KOPT-K1 (cell line): ENCODE measurements at regions not wholly inside any gene's neighbourhood (a gene's known extent, or its start where the extent isn't known, plus 50 kb on each side); places are given as distances from the start of the nearest gene placed in this dataset.

Experiments
- H3K27ac ChIP-seq: fragments of 200-600 bp; sonication (generic); 2 replicates; pipeline ENCODE4 v1.5.1; 2016; ENCODE audit warnings: antibody characterized with exemption, mild to moderate bottlenecking, low read depth, low read length; ENCODE audit not compliant: poor library complexity, severe bottlenecking
- H3K36me3 ChIP-seq: fragments of 200-600 bp; sonication (generic); 2 replicates; pipeline ENCODE4 v1.5.1; 2017; ENCODE audit warnings: antibody characterized with exemption, mild to moderate bottlenecking, low read length, moderate library complexity; ENCODE audit not compliant: insufficient read depth
- H3K9me3 ChIP-seq: fragments of 200-600 bp; sonication (generic); 2 replicates; pipeline ENCODE4 v1.5.1; 2017; ENCODE audit warnings: antibody characterized with exemption, low read length, mild to moderate bottlenecking; ENCODE audit not compliant: insufficient read depth, poor library complexity, severe bottlenecking

DNA sequence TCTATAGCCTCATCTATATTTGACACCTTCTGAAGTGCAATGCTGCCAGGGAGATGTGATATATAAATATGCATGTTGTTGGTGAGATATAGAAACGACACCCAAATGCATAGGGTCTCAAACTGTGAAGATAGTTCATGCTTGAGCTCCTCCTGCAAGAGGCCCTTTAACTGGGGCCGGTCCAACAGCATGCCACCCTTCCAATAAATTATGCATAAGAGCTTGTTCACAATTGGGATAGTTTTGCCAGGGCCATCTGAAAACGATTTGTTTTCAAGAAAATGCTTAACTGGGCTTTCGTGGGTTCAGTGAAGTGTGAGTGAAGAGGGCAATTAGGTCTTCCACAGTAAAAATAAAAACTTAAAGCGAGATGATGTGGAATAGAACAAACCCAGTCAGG, 424.2 kb upstream of the WWC1 start:
- Histone ChIP-seq H3K9me3 (no peaks in the 10 kb centered on the region), H3K27ac (no peak overlapping the region), H3K36me3 (no peaks in the 10 kb centered on the region)

DNA sequence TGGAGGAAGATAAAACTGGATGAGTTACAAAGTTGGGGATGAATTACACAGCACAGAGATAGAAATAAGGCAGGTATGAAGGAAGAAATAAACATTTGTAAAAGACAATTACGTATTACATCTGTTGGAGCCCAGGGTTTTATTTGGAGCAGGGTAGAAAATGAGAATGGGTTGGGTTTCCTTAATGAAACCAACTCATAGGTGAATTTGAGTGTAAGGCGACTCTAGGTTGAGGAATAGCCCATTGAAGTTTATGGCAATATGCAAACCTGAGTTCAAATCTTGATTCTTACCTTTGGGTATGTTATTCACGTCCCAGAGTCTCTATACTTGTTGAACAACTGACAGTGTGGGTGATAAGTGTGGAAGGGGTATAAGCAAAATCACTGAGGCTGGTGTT, 422.3 kb upstream of the WWC1 start:
- Histone ChIP-seq H3K36me3 (no peaks in the 10 kb centered on the region), H3K27ac (no peak overlapping the region), H3K9me3 (no peaks in the 10 kb centered on the region)

DNA sequence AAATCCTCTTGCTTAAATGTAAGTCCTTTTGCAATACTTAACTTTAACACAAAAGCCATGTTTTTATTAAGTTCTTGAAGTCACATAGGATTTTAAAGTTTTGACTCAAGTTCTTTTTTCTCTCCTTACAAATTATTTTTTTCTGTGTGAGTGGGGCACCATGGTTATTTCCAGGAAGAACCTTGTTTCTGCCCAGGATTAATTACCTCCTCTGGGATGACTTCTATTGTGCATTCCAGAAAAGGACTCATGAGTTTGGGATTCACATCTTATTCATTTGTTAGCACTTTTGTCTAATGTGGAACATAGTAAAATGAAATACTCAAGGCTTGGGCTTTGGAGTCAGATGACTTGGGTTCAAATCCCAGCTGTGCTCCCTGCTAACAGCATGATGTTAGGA, 421.4 kb upstream of the WWC1 start:
- H3K9me3 ChIP-seq: no peaks in the 10 kb centered on the region
- no peaks in the 10 kb centered on the region for H3K36me3 ChIP-seq
- no peak overlapping the region for H3K27ac ChIP-seq

DNA sequence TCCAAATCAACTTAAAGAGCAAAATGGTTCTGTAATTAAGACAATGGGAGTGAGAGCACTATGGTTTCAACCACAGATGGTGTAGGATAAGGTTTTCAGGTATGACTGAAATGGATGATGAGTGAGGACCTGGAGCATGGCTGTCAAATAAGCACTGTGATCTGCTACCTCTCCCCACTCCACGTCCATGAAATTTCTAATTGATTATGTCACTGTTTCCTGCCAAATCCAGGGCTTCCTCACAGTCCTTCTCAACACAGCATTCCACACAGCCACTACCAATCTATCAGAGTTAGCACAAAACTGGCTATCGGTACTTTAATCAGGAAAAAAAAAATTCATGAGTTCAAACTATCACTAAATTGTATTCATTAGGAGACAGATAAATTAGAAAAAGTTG, 420.4 kb upstream of the WWC1 start:
- Histone ChIP-seq H3K36me3 (no peaks in the 10 kb centered on the region), H3K27ac (no peak overlapping the region), H3K9me3 (no peaks in the 10 kb centered on the region)

DNA sequence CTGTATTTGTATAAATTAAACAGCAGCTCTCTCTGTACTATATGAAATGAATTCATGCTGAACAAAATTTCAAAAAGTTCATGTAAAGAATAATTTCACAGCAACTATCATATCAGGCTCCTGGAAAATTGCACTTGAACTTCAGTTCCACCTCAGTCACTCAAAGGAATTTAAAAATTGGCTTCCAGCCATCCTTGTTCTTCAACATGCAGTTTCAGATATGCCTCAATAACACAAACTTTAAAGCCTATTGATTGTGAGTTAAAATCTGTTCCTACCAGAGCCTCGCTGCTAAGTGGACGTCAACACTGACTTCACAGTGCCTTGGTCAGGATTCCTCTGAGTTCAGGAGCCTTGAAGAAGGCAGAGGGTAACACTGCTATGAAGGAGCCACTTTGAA, 418.7 kb upstream of the WWC1 start:
- H3K9me3 ChIP-seq: no peaks in the 10 kb centered on the region
- no peaks in the 10 kb centered on the region for H3K36me3 ChIP-seq
- H3K27ac ChIP-seq: no peak overlapping the region

DNA sequence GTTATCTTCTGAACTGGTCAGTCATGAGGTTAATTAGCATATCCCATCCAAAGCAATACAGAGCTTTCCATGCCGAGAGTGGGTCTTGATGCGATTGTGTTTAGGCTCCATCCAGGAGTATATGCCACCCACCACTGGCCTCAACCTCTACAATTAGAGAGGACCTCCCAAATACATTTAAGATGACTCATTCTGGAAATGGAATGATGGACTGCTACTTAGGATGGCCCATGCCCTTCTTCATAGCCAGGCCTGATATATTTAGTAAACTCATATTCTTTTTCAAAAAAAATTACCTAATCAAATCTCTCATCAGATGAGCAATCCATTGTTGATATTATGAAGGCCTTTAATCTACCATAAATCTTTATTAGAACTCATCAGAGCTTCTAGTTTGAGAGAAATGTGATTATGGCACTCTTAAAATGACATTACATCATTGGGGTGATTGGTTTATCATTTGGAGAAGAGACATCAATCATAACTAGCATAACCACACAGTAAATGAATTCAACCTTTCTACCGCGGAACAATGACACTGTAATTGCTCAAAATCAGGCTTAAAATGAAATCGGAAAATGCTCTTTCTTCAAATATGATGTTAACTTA, 414.2 kb upstream of the WWC1 start:
- no peak overlapping the region for H3K27ac ChIP-seq
- H3K9me3 ChIP-seq: no peaks in the 10 kb centered on the region
- no peaks in the 10 kb centered on the region for H3K36me3 ChIP-seq

DNA sequence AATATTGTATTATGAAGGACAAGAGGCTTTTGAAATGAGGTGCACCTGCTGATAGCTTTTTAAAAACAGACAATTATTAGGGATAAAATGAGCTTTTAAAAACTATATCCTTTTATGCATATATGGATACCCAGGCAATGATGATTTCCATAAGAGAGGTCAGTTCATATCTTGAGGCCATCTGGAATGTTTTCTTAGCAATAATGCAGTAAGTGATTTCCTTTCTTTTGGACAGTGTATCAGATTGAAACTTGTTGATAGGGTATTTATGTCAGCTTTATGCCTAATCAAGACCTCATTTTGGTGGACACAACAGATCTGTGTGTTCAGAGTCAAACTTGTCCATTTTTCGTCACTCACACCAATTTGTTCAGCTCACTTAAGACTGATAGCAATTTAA, 413.5 kb upstream of the WWC1 start:
- Histone ChIP-seq H3K36me3 (no peaks in the 10 kb centered on the region), H3K9me3 (no peaks in the 10 kb centered on the region), H3K27ac (no peak overlapping the region)

DNA sequence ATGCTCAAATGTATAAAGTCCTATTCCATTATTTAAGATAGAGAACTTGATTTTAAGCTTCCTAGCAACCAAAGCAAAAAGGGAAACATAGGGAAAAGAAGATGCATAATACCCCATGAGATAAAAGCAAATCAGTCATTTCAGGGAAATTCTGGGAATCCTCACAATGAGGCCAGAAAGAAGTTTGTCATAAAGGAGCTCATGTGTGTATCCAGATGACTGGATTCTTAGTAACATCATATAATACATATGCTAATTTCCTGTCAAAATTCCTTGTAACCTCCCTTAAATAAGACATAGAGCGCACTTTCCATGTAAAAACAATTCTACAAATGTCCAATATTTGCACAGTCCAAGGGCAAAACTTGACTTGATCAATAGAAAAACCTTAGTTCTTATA, 411.0 kb upstream of the WWC1 start:
- H3K36me3 ChIP-seq: no peaks in the 10 kb centered on the region

DNA sequence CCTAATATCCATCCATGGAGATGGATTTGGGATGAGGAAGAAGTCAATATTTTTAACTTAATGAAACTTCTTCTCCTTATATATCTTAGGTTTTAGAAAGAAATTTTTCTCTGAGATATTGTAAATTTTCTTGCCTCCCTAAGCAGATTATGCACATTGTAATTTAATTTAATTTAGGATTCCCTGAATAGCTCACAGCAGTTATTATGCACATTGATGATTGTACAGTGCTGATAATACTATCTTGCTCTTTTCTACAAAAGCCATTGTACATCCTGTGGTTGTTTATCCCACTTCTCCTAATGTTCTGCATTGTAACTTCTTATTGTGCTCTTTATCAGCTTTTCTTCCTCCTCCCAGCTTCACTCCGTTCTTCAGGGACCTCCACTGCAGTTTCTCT, 410.4 kb upstream of the WWC1 start:
- H3K36me3 ChIP-seq: no peaks in the 10 kb centered on the region
- H3K27ac ChIP-seq: no peak overlapping the region

More for the DNA sequence above, 411.0 kb upstream of the WWC1 start:
- Histone ChIP-seq H3K27ac (no peak overlapping the region), H3K9me3 (no peaks in the 10 kb centered on the region)

DNA sequence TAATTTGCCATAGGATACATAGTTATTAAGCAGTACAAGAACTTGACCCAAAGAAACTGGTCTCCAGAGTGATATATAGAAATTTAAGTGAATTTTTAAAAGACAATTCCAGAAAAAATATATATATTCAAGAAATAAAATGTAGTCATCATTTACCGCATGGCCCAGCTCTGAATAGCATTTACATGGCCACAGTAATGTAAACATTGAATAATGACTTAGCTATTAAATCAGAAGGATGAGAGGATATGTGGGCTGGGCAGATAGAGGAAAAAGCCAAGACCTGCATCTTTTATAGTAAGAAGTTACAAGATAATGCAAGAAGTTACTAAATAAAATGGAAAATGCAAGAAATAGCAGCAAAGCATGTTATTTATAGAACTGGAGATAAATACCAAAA, 405.2 kb upstream of the WWC1 start:
- H3K9me3 ChIP-seq: no peaks in the 10 kb centered on the region
- H3K27ac ChIP-seq: no peak overlapping the region
- H3K36me3 ChIP-seq: no peaks in the 10 kb centered on the region

More for the DNA sequence above, 410.4 kb upstream of the WWC1 start:
- H3K9me3 ChIP-seq: no peaks in the 10 kb centered on the region

DNA sequence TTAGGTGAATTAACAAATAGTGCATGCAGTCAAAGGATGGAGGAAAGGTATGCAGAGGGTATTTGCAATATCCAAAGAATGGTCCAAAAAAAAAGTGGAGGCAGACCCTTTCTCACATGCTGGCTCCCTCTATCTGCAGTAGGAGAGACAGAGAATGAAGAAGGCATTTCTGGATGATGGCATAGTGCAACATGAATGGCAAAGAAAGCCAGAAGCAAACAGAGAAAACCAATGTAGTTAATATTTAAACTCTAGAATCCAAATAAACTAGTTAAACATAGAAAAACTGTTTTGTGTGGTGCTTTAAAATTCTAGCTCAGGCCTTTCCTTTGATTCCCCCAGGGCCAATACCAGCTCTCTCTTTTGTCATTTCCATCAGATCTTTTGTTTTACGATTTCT, 403.1 kb upstream of the WWC1 start:
- no peaks in the 10 kb centered on the region for H3K9me3 ChIP-seq
- no peak overlapping the region for H3K27ac ChIP-seq
- H3K36me3 ChIP-seq: no peaks in the 10 kb centered on the region

DNA sequence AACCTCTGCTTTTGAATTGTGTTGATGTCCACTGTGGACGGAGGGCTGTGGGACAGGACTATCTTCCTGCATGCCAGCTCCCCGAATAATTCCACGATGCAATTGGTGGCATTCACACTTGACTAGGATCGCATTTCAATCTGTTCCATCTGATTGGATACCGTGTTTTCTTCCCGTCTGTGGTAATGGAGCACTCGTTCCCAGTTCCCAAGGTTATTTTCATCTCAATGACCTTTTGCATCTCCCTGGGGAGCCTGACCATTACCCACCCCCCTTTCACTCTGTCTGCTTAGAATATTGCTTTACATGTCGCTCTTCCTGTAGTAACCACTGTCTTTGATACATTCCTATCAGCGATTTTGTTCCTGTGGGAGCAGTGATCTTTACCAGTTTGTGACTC, 402.2 kb upstream of the WWC1 start:
- H3K36me3 ChIP-seq: no peaks in the 10 kb centered on the region

DNA sequence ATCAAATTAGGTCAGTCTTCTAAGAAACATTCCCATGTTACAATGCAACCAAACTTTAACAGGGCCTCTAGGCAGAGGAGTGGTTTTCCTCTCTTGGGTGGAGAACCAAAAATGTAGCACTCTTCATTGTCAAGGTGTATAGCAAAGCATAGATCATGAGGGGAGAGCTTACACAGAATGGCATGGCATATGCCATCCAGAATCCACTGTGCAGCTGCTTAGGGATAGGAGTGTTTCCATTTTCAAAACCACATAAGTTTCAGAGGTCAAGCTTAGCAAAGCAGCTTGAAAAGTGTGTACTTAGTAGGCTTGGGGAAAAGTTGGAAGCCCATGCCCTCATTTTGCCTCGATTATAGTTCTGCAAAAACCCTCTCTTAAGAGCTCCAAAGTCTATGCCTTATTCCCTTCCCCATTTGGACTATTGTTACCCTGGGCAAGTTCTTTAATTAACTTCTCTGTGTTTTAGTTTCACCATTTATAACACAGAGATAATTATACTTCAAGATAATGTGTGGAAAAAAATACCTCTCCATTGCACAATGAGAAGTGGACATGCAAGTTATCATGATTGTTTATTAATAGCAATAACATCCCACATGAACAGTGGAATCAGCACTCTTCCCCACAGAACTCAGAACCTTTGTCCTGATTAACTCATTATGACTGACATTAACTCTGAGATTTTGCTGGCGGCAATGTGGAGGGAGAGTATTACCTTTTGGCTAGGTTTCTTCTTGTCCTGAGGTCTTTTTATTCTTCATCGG, 398.9 kb upstream of the WWC1 start:
- Histone ChIP-seq H3K27ac (no peak overlapping the region), H3K9me3 (no peaks in the 10 kb centered on the region), H3K36me3 (no peaks in the 10 kb centered on the region)

More for the DNA sequence above, 402.2 kb upstream of the WWC1 start:
- no peaks in the 10 kb centered on the region for H3K9me3 ChIP-seq
- H3K27ac ChIP-seq: no peak overlapping the region

DNA sequence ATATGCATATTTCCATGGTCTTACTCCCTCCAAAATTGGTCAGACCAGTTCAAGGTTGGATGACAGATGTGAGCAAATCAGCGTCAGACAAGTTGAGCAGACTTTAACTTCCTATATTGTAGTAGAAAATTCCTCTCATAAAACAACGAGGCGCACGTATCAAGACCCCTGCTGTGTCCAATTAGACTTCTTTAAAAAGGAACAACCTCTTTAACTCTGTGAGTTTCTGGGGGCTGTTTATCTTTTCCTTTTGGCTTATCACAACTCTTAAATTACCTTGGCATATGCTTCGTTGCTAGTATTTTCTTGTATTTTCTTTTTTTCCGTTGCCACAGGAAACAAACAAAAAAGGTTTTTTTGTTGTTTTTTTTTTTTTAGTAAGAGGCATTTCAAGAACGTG, 398.2 kb upstream of the WWC1 start:
- Histone ChIP-seq H3K9me3 (no peaks in the 10 kb centered on the region), H3K36me3 (no peaks in the 10 kb centered on the region), H3K27ac (no peak overlapping the region)

DNA sequence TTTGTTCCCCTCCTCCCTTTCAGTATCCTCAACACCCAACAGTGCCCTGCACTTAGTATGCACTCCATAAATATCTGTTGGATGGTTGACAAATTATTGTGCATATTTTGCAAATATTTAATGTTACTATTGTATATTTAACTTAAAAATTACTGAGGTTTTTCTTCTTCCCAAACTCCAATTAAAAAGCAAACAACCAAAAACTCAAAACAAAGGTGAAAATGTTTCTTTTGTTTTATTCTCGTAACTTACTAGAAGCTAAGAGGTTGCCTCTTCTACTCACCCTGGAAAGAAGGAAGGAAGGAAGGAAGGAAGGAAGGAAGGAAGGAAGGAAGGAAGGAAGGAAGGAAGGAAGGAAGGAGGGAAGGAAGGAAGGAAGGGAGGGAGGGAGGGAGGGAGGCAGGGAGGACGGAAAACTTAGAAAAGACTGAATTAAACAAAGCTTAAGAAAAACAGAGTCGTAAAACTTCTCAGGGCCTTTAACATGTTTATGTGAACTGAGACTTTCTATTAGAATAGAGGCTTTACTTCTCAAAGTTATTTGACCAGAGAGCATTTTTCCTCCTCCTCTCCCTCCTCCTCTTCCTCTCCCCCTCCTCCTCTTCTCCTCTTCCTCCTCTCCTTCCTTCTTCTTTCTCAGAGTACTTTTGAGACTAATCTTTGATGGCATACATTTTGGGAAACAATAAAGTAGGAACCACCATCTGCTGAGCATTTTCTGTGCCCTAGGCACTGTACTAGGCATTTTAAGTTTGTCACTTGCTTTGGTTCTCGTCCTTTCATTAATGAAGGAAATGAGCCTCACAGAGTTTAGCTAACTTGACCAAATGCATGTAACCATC, 396.6 kb upstream of the WWC1 start:
- H3K27ac ChIP-seq: no peak overlapping the region
- H3K9me3 ChIP-seq: no peaks in the 10 kb centered on the region
- H3K36me3 ChIP-seq: no peaks in the 10 kb centered on the region
